ENCODE measurements at regions not wholly inside any gene's neighbourhood (a gene's known extent, or its start where the extent isn't known, plus 50 kb on each side); places are given as distances from the start of the nearest gene placed in this dataset.

DNA sequence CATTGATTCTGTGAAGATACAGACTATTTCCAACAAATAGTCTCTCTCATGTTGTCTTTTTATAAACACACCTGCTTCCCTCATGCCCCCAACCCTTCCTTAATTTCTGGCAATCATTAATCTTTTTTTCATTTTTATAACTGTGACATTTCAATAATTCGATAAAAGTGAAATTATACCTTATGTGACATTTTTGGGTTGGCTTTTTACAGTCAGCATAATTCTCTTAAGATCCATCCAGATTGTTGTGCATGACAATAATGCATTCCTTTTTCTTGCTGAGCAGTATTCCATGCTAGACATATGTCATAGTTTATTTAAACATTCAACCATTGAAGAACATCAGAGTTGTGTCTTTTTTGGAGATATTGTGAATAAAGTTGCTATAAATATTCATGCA lies 541.8 kb upstream of the VRK2 start:
- no peaks in the 10 kb centered on the region for H3K4me1 ChIP-seq (ENCODE audit: control insufficient read depth, insufficient read depth, low read length, unreplicated experiment)
- H3K27me3 ChIP-seq (ENCODE audit: insufficient read depth, low read length): no peaks in the 10 kb centered on the region
- H3K4me3 ChIP-seq (ENCODE audit: low read depth, low read length): no peak overlapping the region
- H3K27ac ChIP-seq (ENCODE audit: low read depth, low read length): no peak overlapping the region
- no peaks in the 10 kb centered on the region for H3K36me3 ChIP-seq (ENCODE audit: insufficient read depth, low read length)
- no peak overlapping the region for H2AFZ ChIP-seq (ENCODE audit: low read length, unreplicated experiment)
- no peaks in the 10 kb centered on the region for H3K79me2 ChIP-seq (ENCODE audit: control insufficient read depth, insufficient read depth, low read length, unreplicated experiment)

DNA sequence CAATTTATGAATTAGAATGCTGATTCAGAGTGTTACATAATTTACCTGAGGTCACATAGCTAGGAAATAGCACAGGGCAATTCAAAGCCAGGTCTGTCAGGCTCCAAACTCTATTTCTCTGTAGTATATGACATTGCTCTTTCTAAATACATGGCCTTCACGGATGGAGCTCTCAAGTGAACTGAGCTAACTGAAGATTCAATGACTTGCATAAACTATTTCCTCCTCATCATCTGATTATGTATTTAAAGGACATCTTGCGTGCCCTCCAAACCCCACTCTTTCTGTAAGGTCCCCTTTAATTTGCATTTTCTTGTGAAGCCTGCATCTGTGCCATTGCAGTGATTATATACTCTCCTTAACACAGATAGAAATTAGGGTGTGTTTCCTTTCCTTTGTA lies 537.4 kb upstream of the VRK2 start:
- Histone ChIP-seq H3K36me3 (ENCODE audit: insufficient read depth, low read length) (no peaks in the 10 kb centered on the region), H3K27me3 (ENCODE audit: insufficient read depth, low read length) (no peaks in the 10 kb centered on the region), H2AFZ (ENCODE audit: low read length, unreplicated experiment) (no peak overlapping the region), H3K4me3 (ENCODE audit: low read depth, low read length) (no peak overlapping the region), H3K27ac (ENCODE audit: low read depth, low read length) (no peak overlapping the region), H3K79me2 (ENCODE audit: control insufficient read depth, insufficient read depth, low read length, unreplicated experiment) (no peaks in the 10 kb centered on the region), H3K4me1 (ENCODE audit: control insufficient read depth, insufficient read depth, low read length, unreplicated experiment) (no peaks in the 10 kb centered on the region)

- H2AFZ ChIP-seq (ENCODE audit: low read length, unreplicated experiment): no peak overlapping the region
- no peaks in the 10 kb centered on the region for H3K27me3 ChIP-seq (ENCODE audit: insufficient read depth, low read length)
- no peaks in the 10 kb centered on the region for H3K4me1 ChIP-seq (ENCODE audit: control insufficient read depth, insufficient read depth, low read length, unreplicated experiment)
- no peaks in the 10 kb centered on the region for H3K79me2 ChIP-seq (ENCODE audit: control insufficient read depth, insufficient read depth, low read length, unreplicated experiment)
- no peak overlapping the region for H3K27ac ChIP-seq (ENCODE audit: low read depth, low read length)
- no peaks in the 10 kb centered on the region for H3K36me3 ChIP-seq (ENCODE audit: insufficient read depth, low read length)
- no peak overlapping the region for H3K4me3 ChIP-seq (ENCODE audit: low read depth, low read length)
Measured at GRCh38 chr2:57510704-57511103, 535.9 kb upstream of the VRK2 start.

- Histone ChIP-seq H3K4me3 (ENCODE audit: low read depth, low read length) (no peak overlapping the region), H3K27me3 (ENCODE audit: insufficient read depth, low read length) (no peaks in the 10 kb centered on the region), H3K36me3 (ENCODE audit: insufficient read depth, low read length) (no peaks in the 10 kb centered on the region), H3K4me1 (ENCODE audit: control insufficient read depth, insufficient read depth, low read length, unreplicated experiment) (no peaks in the 10 kb centered on the region), H2AFZ (ENCODE audit: low read length, unreplicated experiment) (no peak overlapping the region), H3K27ac (ENCODE audit: low read depth, low read length) (no peak overlapping the region), H3K79me2 (ENCODE audit: control insufficient read depth, insufficient read depth, low read length, unreplicated experiment) (no peaks in the 10 kb centered on the region)
Measured at GRCh38 chr2:57515366-57515765, 531.2 kb upstream of the VRK2 start.

GRCh38 chr2:57516698-57517340 lies 529.8 kb upstream of the VRK2 start:
- Histone ChIP-seq H3K36me3 (ENCODE audit: insufficient read depth, low read length) (no peaks in the 10 kb centered on the region), H3K79me2 (ENCODE audit: control insufficient read depth, insufficient read depth, low read length, unreplicated experiment) (no peaks in the 10 kb centered on the region), H3K4me3 (ENCODE audit: low read depth, low read length) (no peak overlapping the region), H3K27ac (ENCODE audit: low read depth, low read length) (no peak overlapping the region), H3K4me1 (ENCODE audit: control insufficient read depth, insufficient read depth, low read length, unreplicated experiment) (no peaks in the 10 kb centered on the region), H2AFZ (ENCODE audit: low read length, unreplicated experiment) (peak overlapping the region; percentile 76), H3K27me3 (ENCODE audit: insufficient read depth, low read length) (no peaks in the 10 kb centered on the region)

DNA sequence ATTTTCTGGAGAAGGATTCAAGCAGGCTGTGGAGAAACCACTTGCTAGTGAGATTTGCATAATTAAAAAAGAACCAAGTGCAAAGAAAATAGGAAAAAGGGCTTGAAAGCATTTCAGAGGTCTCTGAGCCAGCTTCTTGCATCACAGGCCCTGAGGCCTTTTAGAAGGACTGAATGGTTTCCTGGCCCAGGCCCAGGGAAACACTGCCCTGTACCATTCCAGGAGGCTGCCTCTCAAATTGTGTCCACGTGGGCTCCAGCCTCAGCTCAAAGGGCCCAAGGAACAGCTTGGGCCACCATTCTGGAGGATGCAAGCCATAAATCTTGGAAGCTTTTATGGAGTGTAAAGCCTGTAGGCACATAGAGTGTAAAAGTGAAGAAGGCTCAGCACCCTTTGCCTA lies 523.3 kb upstream of the VRK2 start:
- no peaks in the 10 kb centered on the region for H3K36me3 ChIP-seq (ENCODE audit: insufficient read depth, low read length)
- H3K4me1 ChIP-seq (ENCODE audit: control insufficient read depth, insufficient read depth, low read length, unreplicated experiment): no peaks in the 10 kb centered on the region
- no peaks in the 10 kb centered on the region for H3K79me2 ChIP-seq (ENCODE audit: control insufficient read depth, insufficient read depth, low read length, unreplicated experiment)
- no peaks in the 10 kb centered on the region for H3K27me3 ChIP-seq (ENCODE audit: insufficient read depth, low read length)
- H3K27ac ChIP-seq (ENCODE audit: low read depth, low read length): no peak overlapping the region
- H2AFZ ChIP-seq (ENCODE audit: low read length, unreplicated experiment): no peak overlapping the region
- no peak overlapping the region for H3K4me3 ChIP-seq (ENCODE audit: low read depth, low read length)

DNA sequence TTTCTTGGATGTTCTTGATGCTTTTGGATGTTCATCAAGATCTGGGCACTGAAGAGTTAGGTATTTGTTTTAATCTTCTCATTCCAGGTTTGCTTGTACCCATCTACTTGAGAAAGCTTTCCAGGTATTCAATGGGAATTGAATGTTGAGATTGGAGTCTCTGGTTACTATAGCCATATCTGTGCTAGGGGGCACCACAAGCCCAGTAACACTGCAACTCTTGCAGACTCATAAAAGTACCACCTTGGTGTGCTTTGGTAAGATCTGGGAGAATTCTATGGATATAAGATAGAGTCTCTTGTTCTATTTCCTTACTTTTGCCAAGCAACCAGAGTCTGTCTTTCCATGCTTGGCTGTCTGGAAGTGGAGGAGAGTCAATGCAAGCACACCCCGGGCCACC lies 518.9 kb upstream of the VRK2 start:
- Histone ChIP-seq H3K4me3 (ENCODE audit: low read depth, low read length) (no peak overlapping the region), H3K27me3 (ENCODE audit: insufficient read depth, low read length) (no peaks in the 10 kb centered on the region), H2AFZ (ENCODE audit: low read length, unreplicated experiment) (no peak overlapping the region), H3K36me3 (ENCODE audit: insufficient read depth, low read length) (no peaks in the 10 kb centered on the region), H3K27ac (ENCODE audit: low read depth, low read length) (no peak overlapping the region), H3K4me1 (ENCODE audit: control insufficient read depth, insufficient read depth, low read length, unreplicated experiment) (no peaks in the 10 kb centered on the region), H3K79me2 (ENCODE audit: control insufficient read depth, insufficient read depth, low read length, unreplicated experiment) (no peaks in the 10 kb centered on the region)

- Histone ChIP-seq H3K27me3 (ENCODE audit: insufficient read depth, low read length) (no peaks in the 10 kb centered on the region), H3K4me3 (ENCODE audit: low read depth, low read length) (no peak overlapping the region), H3K4me1 (ENCODE audit: control insufficient read depth, insufficient read depth, low read length, unreplicated experiment) (no peaks in the 10 kb centered on the region), H3K79me2 (ENCODE audit: control insufficient read depth, insufficient read depth, low read length, unreplicated experiment) (no peaks in the 10 kb centered on the region), H3K27ac (ENCODE audit: low read depth, low read length) (no peak overlapping the region), H3K36me3 (ENCODE audit: insufficient read depth, low read length) (no peaks in the 10 kb centered on the region), H2AFZ (ENCODE audit: low read length, unreplicated experiment) (no peak overlapping the region)
Measured at GRCh38 chr2:57528499-57528898, 518.1 kb upstream of the VRK2 start.

GRCh38 chr2:57534358-57534757 lies 512.2 kb upstream of the VRK2 start:
- Histone ChIP-seq H3K27ac (ENCODE audit: low read depth, low read length) (no peak overlapping the region), H3K79me2 (ENCODE audit: control insufficient read depth, insufficient read depth, low read length, unreplicated experiment) (no peaks in the 10 kb centered on the region), H2AFZ (ENCODE audit: low read length, unreplicated experiment) (no peak overlapping the region), H3K36me3 (ENCODE audit: insufficient read depth, low read length) (no peaks in the 10 kb centered on the region), H3K4me3 (ENCODE audit: low read depth, low read length) (no peak overlapping the region), H3K27me3 (ENCODE audit: insufficient read depth, low read length) (no peaks in the 10 kb centered on the region), H3K4me1 (ENCODE audit: control insufficient read depth, insufficient read depth, low read length, unreplicated experiment) (no peaks in the 10 kb centered on the region)

DNA sequence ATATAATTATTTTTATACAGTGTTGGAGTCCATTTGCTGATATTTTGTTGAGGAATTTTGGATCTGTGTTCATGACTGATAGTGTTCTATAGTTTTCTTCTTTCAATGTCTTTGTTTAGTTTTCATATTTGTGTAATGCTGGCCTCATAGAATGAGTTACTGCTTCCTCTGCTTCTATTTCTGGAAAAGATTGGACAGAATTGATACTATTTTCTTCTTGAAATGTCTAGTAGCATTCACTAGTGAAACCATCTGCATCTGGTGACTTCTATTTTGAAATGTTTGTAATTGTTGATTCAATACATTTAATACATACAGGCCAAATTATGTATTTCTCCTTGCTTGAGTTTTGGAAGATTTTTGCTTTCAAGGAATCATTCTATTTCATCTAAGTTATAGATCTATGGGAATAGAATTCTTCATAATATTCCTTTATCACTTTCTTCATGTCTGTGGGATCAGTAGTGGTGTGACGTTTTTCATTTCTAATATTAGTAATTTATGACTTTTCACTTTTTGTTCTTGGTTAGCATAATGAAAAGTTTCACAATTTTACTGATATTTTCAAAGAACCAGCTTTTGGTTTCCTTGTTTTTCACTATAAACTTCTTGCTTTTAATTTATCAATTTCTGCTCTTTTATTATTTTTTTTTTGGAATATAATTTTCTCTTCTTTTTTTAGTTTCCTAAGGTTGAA lies 509.9 kb upstream of the VRK2 start:
- no peak overlapping the region for H2AFZ ChIP-seq (ENCODE audit: low read length, unreplicated experiment)
- H3K4me3 ChIP-seq (ENCODE audit: low read depth, low read length): no peak overlapping the region
- H3K79me2 ChIP-seq (ENCODE audit: control insufficient read depth, insufficient read depth, low read length, unreplicated experiment): no peaks in the 10 kb centered on the region
- no peaks in the 10 kb centered on the region for H3K4me1 ChIP-seq (ENCODE audit: control insufficient read depth, insufficient read depth, low read length, unreplicated experiment)
- no peak overlapping the region for H3K27ac ChIP-seq (ENCODE audit: low read depth, low read length)
- H3K36me3 ChIP-seq (ENCODE audit: insufficient read depth, low read length): no peaks in the 10 kb centered on the region
- H3K27me3 ChIP-seq (ENCODE audit: insufficient read depth, low read length): no peaks in the 10 kb centered on the region

GRCh38 chr2:57539761-57540160 lies 506.8 kb upstream of the VRK2 start:
- Histone ChIP-seq H3K27me3 (ENCODE audit: insufficient read depth, low read length) (peaks cover 10% of the 10 kb centered on the region; the same call in 1 of the 2 replicates), H3K79me2 (ENCODE audit: control insufficient read depth, insufficient read depth, low read length, unreplicated experiment) (no peaks in the 10 kb centered on the region), H2AFZ (ENCODE audit: low read length, unreplicated experiment) (peak overlapping the region; percentile 57), H3K4me3 (ENCODE audit: low read depth, low read length) (no peak overlapping the region; the same call in 1 of the 2 replicates), H3K4me1 (ENCODE audit: control insufficient read depth, insufficient read depth, low read length, unreplicated experiment) (no peaks in the 10 kb centered on the region), H3K27ac (ENCODE audit: low read depth, low read length) (no peak overlapping the region), H3K36me3 (ENCODE audit: insufficient read depth, low read length) (no peaks in the 10 kb centered on the region)
